ENCODE measurements at regions not wholly inside any gene's neighbourhood (a gene's known extent, or its start where the extent isn't known, plus 50 kb on each side); places are given as distances from the start of the nearest gene placed in this dataset.

DNA sequence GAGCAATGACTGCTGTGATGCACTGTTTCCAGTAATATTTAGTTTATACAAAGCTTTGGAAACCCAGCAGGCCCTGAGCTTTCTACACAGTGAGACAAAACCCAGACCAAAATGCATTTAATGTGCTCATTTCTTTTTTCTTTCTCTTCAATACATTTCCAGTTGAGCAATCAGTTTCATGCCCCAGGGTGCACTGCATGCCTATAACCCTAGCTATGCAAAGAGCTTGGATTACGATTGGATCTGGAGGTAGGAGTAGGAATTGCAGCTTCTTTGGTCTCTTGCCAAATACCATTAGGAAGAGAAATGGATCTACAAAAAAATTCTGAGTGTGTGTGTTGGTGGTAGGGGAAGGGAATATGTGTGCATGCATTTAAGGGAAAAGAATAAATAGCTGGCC is 1001.4 kb downstream of the SQOR start:
- intact Hi-C loops (cut with micrococcal nuclease; ENCODE audit: unreplicated experiment), result no loop called here
- H3K27ac ChIP-seq (ENCODE audit: low read length), result no peak overlapping the region
- no peaks in the 10 kb centered on the region for H3K27me3 ChIP-seq (ENCODE audit: control insufficient read depth, insufficient read depth, low read length)
- no peak overlapping the region for H3K4me3 ChIP-seq (ENCODE audit: low read depth in 2 of 2, low read length in 2 of 2)
- no peak for ATAC-seq
- TF ChIP-seq SIN3A (IDR thresholded peaks at IDR 0.05; ENCODE audit: borderline replicate concordance, insufficient read depth, low read depth, low read length) (no peak), POLR2AphosphoS5 (IDR thresholded peaks at IDR 0.05; ENCODE audit: low read depth, low read length) (no peak), TCF7L2 (IDR thresholded peaks at IDR 0.05; ENCODE audit: low read depth, low read length) (no peak)
- TF ChIP-seq, protein P1, sequence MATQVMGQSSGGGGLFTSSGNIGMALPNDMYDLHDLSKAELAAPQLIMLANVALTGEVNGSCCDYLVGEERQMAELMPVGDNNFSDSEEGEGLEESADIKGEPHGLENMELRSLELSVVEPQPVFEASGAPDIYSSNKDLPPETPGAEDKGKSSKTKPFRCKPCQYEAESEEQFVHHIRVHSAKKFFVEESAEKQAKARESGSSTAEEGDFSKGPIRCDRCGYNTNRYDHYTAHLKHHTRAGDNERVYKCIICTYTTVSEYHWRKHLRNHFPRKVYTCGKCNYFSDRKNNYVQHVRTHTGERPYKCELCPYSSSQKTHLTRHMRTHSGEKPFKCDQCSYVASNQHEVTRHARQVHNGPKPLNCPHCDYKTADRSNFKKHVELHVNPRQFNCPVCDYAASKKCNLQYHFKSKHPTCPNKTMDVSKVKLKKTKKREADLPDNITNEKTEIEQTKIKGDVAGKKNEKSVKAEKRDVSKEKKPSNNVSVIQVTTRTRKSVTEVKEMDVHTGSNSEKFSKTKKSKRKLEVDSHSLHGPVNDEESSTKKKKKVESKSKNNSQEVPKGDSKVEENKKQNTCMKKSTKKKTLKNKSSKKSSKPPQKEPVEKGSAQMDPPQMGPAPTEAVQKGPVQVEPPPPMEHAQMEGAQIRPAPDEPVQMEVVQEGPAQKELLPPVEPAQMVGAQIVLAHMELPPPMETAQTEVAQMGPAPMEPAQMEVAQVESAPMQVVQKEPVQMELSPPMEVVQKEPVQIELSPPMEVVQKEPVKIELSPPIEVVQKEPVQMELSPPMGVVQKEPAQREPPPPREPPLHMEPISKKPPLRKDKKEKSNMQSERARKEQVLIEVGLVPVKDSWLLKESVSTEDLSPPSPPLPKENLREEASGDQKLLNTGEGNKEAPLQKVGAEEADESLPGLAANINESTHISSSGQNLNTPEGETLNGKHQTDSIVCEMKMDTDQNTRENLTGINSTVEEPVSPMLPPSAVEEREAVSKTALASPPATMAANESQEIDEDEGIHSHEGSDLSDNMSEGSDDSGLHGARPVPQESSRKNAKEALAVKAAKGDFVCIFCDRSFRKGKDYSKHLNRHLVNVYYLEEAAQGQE (IDR thresholded peaks at IDR 0.05; ENCODE audit: insufficient read depth in 1 of 2, low read depth in 2 of 2, low read length in 1 of 2), result no peak
- TF ChIP-seq, protein P2, sequence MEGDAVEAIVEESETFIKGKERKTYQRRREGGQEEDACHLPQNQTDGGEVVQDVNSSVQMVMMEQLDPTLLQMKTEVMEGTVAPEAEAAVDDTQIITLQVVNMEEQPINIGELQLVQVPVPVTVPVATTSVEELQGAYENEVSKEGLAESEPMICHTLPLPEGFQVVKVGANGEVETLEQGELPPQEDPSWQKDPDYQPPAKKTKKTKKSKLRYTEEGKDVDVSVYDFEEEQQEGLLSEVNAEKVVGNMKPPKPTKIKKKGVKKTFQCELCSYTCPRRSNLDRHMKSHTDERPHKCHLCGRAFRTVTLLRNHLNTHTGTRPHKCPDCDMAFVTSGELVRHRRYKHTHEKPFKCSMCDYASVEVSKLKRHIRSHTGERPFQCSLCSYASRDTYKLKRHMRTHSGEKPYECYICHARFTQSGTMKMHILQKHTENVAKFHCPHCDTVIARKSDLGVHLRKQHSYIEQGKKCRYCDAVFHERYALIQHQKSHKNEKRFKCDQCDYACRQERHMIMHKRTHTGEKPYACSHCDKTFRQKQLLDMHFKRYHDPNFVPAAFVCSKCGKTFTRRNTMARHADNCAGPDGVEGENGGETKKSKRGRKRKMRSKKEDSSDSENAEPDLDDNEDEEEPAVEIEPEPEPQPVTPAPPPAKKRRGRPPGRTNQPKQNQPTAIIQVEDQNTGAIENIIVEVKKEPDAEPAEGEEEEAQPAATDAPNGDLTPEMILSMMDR (IDR thresholded peaks at IDR 0.05), result no peak
- BruUV-seq (replicated peaks), result no TSS peak
- no peaks in the 10 kb centered on the region for H3K4me1 ChIP-seq (ENCODE audit: control insufficient read depth, insufficient read depth, low read length)
- no peaks in the 10 kb centered on the region for H3K36me3 ChIP-seq (ENCODE audit: control insufficient read depth, insufficient read depth, low read length)
- H3K9me3 ChIP-seq (ENCODE audit: control insufficient read depth, insufficient read depth, low read depth, low read length), result peaks cover 3% of the 10 kb centered on the region; the same call in 1 of the 2 replicates
- no peak for DNase-seq (ENCODE audit: low read depth, low spot score)
- in situ Hi-C loops (cut with HindIII; ENCODE audit: low pct_unique_long_range_greater_than_20kb, low sequenced_read_pairs), result no loop called here
- CTCF ChIA-PET, result no interaction called here
- POLR2A ChIA-PET, result no interaction called here

DNA sequence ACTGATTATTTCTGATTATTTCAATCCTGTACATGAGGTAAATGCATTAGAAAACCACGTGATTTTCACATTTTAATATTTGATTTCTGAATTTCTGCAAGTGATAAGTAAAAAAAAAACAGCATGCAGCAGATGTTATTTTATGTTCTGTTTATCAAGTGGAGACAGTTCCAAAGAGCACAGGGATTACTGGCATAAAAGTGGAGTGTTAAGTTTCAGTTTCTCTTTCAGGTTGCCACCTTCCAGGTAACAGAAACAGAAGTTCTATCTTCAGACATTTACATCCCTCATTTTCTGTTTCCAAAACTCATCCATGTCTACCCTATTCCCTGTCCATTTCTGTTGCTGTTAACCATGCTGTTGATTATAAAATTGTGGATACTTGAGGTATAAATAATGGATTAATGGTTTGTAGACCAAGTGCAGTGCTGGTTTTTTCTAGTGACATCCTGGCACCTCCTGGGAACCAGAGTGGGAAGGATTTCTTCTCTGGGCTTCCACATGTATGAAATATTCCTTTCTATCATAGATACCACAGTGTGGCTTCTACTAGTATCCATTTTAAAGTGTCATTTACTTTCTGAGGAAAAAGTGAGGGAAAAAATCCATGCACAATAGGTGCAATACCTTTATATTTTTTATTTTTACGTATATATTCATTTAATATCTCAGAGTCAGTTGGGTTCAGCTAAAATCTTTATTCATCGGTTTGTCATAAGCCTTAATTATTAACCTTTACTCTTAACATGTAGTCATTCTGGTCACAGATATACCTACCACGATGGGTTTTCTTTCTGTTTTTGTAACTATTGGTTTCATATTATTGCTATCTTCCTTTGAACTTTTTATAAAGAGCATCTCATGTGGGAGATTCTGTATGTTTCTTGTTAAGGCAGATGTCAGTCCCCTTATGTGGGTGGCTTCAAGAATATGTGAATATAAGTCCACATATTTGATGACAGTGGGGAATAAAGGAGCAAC is 1010.0 kb downstream of the SQOR start:
- no TSS peak for BruUV-seq (replicated peaks)
- CTCF ChIA-PET, result no interaction called here
- Histone ChIP-seq H3K9me3 (ENCODE audit: control insufficient read depth, insufficient read depth, low read depth, low read length) (no peaks in the 10 kb centered on the region; the same call in 1 of the 2 replicates), H3K27me3 (ENCODE audit: control insufficient read depth, insufficient read depth, low read length) (no peaks in the 10 kb centered on the region), H3K4me3 (ENCODE audit: low read depth in 2 of 2, low read length in 2 of 2) (no peak overlapping the region), H3K27ac (ENCODE audit: low read length) (no peak overlapping the region), H3K36me3 (ENCODE audit: control insufficient read depth, insufficient read depth, low read length) (no peaks in the 10 kb centered on the region), H3K4me1 (ENCODE audit: control insufficient read depth, insufficient read depth, low read length) (no peaks in the 10 kb centered on the region)
- intact Hi-C loops (cut with micrococcal nuclease; ENCODE audit: unreplicated experiment) (no loop called here), in situ Hi-C loops (cut with HindIII; ENCODE audit: low pct_unique_long_range_greater_than_20kb, low sequenced_read_pairs) (no loop called here)
- ATAC-seq, result no peak
- TF ChIP-seq POLR2AphosphoS5 (IDR thresholded peaks at IDR 0.05; ENCODE audit: low read depth, low read length) (no peak), TCF7L2 (IDR thresholded peaks at IDR 0.05; ENCODE audit: low read depth, low read length) (no peak), SIN3A (IDR thresholded peaks at IDR 0.05; ENCODE audit: borderline replicate concordance, insufficient read depth, low read depth, low read length) (no peak)
- TF ChIP-seq, protein P1 (IDR thresholded peaks at IDR 0.05; ENCODE audit: insufficient read depth in 1 of 2, low read depth in 2 of 2, low read length in 1 of 2), result no peak
- TF ChIP-seq, protein P2 (IDR thresholded peaks at IDR 0.05), result no peak
- POLR2A ChIA-PET, result no interaction called here
- no peak for DNase-seq (ENCODE audit: low read depth, low spot score)
